Body of pancreas (tissue), 4 donors: ENCODE measurements at regions not wholly inside any gene's neighbourhood (a gene's known extent, or its start where the extent isn't known, plus 50 kb on each side); places are given as distances from the start of the nearest gene placed in this dataset.

Experiments
- POLR2A ChIP-seq, 3 donors: fragments of 450-650 bp; IDR thresholded peaks; one replicate each; pipeline ENCODE4 v1.6.1; 2016; ENCODE audit warnings: antibody characterized with exemption in 3 of 3, mild to moderate bottlenecking in 2 of 3
- TF ChIP-seq, protein P1 (sequence below), 7 experiments: fragments of 450-650 bp in 4 of 7; fragments of 200-600 bp in 3 of 7; sonication (generic) in 3 of 7; IDR thresholded peaks; one replicate each; pipeline ENCODE4 v1.5.1; 2016 to 2019; ENCODE audit warnings: antibody characterized with exemption in 7 of 7

- peak in 2 of 3 donors; percentile 50 to 61 for TF ChIP-seq POLR2A (IDR thresholded peaks at IDR 0.05)
- TF ChIP-seq, protein P1, sequence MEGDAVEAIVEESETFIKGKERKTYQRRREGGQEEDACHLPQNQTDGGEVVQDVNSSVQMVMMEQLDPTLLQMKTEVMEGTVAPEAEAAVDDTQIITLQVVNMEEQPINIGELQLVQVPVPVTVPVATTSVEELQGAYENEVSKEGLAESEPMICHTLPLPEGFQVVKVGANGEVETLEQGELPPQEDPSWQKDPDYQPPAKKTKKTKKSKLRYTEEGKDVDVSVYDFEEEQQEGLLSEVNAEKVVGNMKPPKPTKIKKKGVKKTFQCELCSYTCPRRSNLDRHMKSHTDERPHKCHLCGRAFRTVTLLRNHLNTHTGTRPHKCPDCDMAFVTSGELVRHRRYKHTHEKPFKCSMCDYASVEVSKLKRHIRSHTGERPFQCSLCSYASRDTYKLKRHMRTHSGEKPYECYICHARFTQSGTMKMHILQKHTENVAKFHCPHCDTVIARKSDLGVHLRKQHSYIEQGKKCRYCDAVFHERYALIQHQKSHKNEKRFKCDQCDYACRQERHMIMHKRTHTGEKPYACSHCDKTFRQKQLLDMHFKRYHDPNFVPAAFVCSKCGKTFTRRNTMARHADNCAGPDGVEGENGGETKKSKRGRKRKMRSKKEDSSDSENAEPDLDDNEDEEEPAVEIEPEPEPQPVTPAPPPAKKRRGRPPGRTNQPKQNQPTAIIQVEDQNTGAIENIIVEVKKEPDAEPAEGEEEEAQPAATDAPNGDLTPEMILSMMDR (IDR thresholded peaks at IDR 0.05): no peak
Measured at GRCh38 chr3:156605686-156606605, 51.0 kb upstream of the SSR3 start.
